ENCODE measurements at regions not wholly inside any gene's neighbourhood (a gene's known extent, or its start where the extent isn't known, plus 50 kb on each side); places are given as distances from the start of the nearest gene placed in this dataset.

- ChIA-PET CTCF (no interaction called here), POLR2A (ENCODE audit: low non-redundant PET) (no interaction called here)
- no peak for TF ChIP-seq CTCF (conservative IDR thresholded peaks at IDR 0.05; ENCODE audit: low read depth)
- no peak for DNase-seq (ENCODE audit: low spot score)
- H3K27ac ChIP-seq: no peak overlapping the region
Measured at GRCh38 chr18:39025531-39025930, 1459.9 kb upstream of the CELF4 start.

- ChIA-PET POLR2A (ENCODE audit: low non-redundant PET) (no interaction called here), CTCF (interaction anchor here (0.6 kb wide), 1 partner anchor 15 kb away, joined by 6 read pairs; no protein-coding TSS in a partner anchor)
- no peak for TF ChIP-seq CTCF (conservative IDR thresholded peaks at IDR 0.05; ENCODE audit: low read depth)
- DNase-seq (ENCODE audit: low spot score): no peak
- H3K27ac ChIP-seq: no peak overlapping the region
Measured at GRCh38 chr18:39019989-39020388, 1454.4 kb upstream of the CELF4 start.

GRCh38 chr18:39007031-39007902, 1441.7 kb upstream of the CELF4 start:
- no peak overlapping the region for H3K27ac ChIP-seq
- no peak for TF ChIP-seq CTCF (conservative IDR thresholded peaks at IDR 0.05; ENCODE audit: low read depth)
- DNase-seq (ENCODE audit: low spot score): no peak
- ChIA-PET CTCF (interaction anchor here (0.7 kb wide), 1 partner anchor 1153 kb away, joined by 3 read pairs; no protein-coding TSS in a partner anchor), POLR2A (ENCODE audit: low non-redundant PET) (no interaction called here)

GRCh38 chr18:38996056-38996455, 1430.5 kb upstream of the CELF4 start:
- no peak for DNase-seq (ENCODE audit: low spot score)
- ChIA-PET POLR2A (ENCODE audit: low non-redundant PET) (no interaction called here), CTCF (no interaction called here)
- no peak for TF ChIP-seq CTCF (conservative IDR thresholded peaks at IDR 0.05; ENCODE audit: low read depth)
- no peak overlapping the region for H3K27ac ChIP-seq

GRCh38 chr18:38993342-38993741, 1427.7 kb upstream of the CELF4 start:
- DNase-seq (ENCODE audit: low spot score): no peak
- CTCF ChIA-PET: no interaction called here
- POLR2A ChIA-PET (ENCODE audit: low non-redundant PET): no interaction called here
- TF ChIP-seq CTCF (conservative IDR thresholded peaks at IDR 0.05; ENCODE audit: low read depth): no peak
- no peak overlapping the region for H3K27ac ChIP-seq

GRCh38 chr18:38984968-38985367, 1419.4 kb upstream of the CELF4 start:
- CTCF ChIA-PET: no interaction called here
- POLR2A ChIA-PET (ENCODE audit: low non-redundant PET): no interaction called here
- TF ChIP-seq CTCF (conservative IDR thresholded peaks at IDR 0.05; ENCODE audit: low read depth): no peak
- DNase-seq (ENCODE audit: low spot score): no peak
- H3K27ac ChIP-seq: no peak overlapping the region

Measured in RWPE1 (cell line).